ENCODE measurements at regions not wholly inside any gene's neighbourhood (a gene's known extent, or its start where the extent isn't known, plus 50 kb on each side); places are given as distances from the start of the nearest gene placed in this dataset.

DNA sequence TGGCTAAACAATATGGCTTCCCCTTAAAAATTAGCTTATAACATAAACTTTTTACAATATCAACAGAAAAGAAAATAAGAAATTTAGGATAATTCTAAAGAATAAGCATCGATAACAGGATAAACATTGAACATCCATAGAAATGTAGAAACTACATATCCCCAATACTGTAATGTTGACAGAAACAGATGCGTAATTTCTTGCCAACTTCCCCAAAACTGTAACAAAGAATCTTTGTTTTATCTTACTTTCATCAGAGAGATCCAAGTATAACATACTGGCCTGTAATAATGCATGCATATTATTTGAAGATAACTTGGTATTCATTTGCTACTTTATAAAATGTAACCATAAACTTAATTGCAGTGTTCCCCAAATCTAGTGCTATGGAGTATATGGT, 339.9 kb downstream of the ARL4A start:
- TF ChIP-seq POLR2A (IDR thresholded peaks at IDR 0.05) (no peak), EP300 (IDR thresholded peaks at IDR 0.05) (no peak), POLR2AphosphoS5 (IDR thresholded peaks at IDR 0.05) (no peak)
- TF ChIP-seq, protein P1, sequence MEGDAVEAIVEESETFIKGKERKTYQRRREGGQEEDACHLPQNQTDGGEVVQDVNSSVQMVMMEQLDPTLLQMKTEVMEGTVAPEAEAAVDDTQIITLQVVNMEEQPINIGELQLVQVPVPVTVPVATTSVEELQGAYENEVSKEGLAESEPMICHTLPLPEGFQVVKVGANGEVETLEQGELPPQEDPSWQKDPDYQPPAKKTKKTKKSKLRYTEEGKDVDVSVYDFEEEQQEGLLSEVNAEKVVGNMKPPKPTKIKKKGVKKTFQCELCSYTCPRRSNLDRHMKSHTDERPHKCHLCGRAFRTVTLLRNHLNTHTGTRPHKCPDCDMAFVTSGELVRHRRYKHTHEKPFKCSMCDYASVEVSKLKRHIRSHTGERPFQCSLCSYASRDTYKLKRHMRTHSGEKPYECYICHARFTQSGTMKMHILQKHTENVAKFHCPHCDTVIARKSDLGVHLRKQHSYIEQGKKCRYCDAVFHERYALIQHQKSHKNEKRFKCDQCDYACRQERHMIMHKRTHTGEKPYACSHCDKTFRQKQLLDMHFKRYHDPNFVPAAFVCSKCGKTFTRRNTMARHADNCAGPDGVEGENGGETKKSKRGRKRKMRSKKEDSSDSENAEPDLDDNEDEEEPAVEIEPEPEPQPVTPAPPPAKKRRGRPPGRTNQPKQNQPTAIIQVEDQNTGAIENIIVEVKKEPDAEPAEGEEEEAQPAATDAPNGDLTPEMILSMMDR (IDR thresholded peaks at IDR 0.05) = no peak
